ENCODE measurements at regions not wholly inside any gene's neighbourhood (a gene's known extent, or its start where the extent isn't known, plus 50 kb on each side); places are given as distances from the start of the nearest gene placed in this dataset.

GRCh38 chr6:33962246-33963027 is 158.6 kb upstream of the MLN start:
- WGBS (ENCODE audit: extremely low coverage, insufficient read length, low lambda C conversion rate) = no CpG with 5 or more reads among the region's 16 CpGs
- Histone ChIP-seq H2BK5ac (ENCODE audit: insufficient read length, low read length) (no peak overlapping the region), H4K8ac (replicated peaks; ENCODE audit: insufficient read length, low read depth, low read length) (no peak overlapping the region), H4K20me1 (ENCODE audit: control insufficient read depth, insufficient read depth, insufficient read length) (no peaks in the 10 kb centered on the region), H3K4me1 (ENCODE audit: insufficient read depth, low read length) (no peaks in the 10 kb centered on the region; the same call in 1 of the 2 replicates), H3K23ac (ENCODE audit: insufficient read length, low read depth, low read length) (no peak overlapping the region), H2BK12ac (ENCODE audit: insufficient read length, low read depth, low read length) (no peak overlapping the region), H3K14ac (ENCODE audit: insufficient read depth, low read length) (no peak overlapping the region; the same call in 1 of the 2 replicates), H3K79me2 (ENCODE audit: insufficient read depth, low read length) (no peaks in the 10 kb centered on the region), H3K79me1 (ENCODE audit: insufficient read depth, low read depth, low read length, poor library complexity, severe bottlenecking) (no peaks in the 10 kb centered on the region), H3K23me2 (ENCODE audit: insufficient read length, low read depth, low read length, poor library complexity, severe bottlenecking) (no peaks in the 10 kb centered on the region), H3K56ac (ENCODE audit: insufficient read length, low read depth, low read length) (no peak overlapping the region), H3K9me3 (ENCODE audit: control insufficient read depth, low read depth, low read length) (no peaks in the 10 kb centered on the region), H3K4me2 (ENCODE audit: insufficient read depth, insufficient read length, low read length) (no peak overlapping the region), H2BK20ac (ENCODE audit: low read depth, low read length, poor library complexity, severe bottlenecking) (no peak overlapping the region), H2AFZ (ENCODE audit: low read length) (no peak overlapping the region), H3K27ac (ENCODE audit: insufficient read length, low read depth, low read length) (no peak overlapping the region), H4K5ac (ENCODE audit: insufficient read length, low read depth, low read length) (no peak overlapping the region), H2BK120ac (ENCODE audit: low read depth, low read length, poor library complexity, severe bottlenecking) (no peak overlapping the region), H3T11ph (ENCODE audit: low read length) (no peak overlapping the region), H3K9ac (ENCODE audit: extremely low read depth, insufficient read length, low read length) (no peak overlapping the region), H2BK15ac (ENCODE audit: low read depth, low read length) (no peak overlapping the region), H3K4ac (ENCODE audit: low read depth, low read length) (no peak overlapping the region), H3K27me3 (ENCODE audit: insufficient read depth, low read length) (no peaks in the 10 kb centered on the region), H4K91ac (ENCODE audit: insufficient read length, low read depth, low read length) (no peak overlapping the region), H3K18ac (ENCODE audit: insufficient read length, low read depth, low read length) (no peak overlapping the region), H2AK5ac (ENCODE audit: insufficient read length, low read length) (no peak overlapping the region)
- peaks cover 0 to 3% of the 10 kb centered on the region in 2 experiments; a peak in 1 of 5 replicates for H3K9me3 Mint-ChIP-seq
- TF ChIP-seq CTCF (conservative IDR thresholded peaks at IDR 0.05) = no peak
- H3K4me3 Mint-ChIP-seq = no peak overlapping the region
- peak overlapping the region in 1 of 3 experiments; percentile 83; a peak in 1 of 7 replicates for H3K27ac Mint-ChIP-seq
- peaks cover 9% of the 10 kb centered on the region for H3K27me3 Mint-ChIP-seq (ENCODE audit: low read depth)
- no peaks in the 10 kb centered on the region for H3K36me3 Mint-ChIP-seq (ENCODE audit: insufficient read depth in 1 of 3, low read depth in 3 of 3)
- DNase-seq = peak; percentile 3
- peaks cover 15 to 19% of the 10 kb centered on the region in 2 experiments for H3K4me1 Mint-ChIP-seq

All from H9 (cell line).